ENCODE measurements at regions not wholly inside any gene's neighbourhood (a gene's known extent, or its start where the extent isn't known, plus 50 kb on each side); places are given as distances from the start of the nearest gene placed in this dataset.

DNA sequence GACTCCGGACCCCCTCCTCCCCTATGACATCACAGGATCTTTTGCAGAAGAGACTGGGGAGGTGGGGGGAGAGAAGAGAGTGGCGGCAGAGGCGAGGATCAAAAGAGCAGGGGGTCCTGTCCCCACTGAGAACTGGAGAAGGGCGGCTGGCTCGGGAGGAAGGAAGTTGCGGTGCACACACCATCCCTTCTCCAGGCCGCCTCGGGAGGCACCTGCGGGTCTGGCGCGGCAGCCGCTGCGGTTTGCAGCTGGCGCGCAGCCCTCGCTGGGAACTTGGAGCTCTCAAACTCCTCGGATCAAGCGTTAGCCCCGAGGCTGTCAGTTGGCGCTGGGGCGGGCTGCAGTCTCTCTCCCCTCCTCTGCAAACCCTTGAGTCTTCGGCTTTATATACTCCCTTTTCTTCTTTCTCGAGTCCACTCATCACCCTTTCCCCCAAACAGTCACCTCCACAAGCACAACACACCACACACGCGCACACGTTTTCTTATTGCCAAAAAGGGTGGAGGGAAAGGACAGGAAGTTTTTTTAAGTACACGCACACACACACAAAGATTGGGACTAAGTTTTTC is 180.7 kb downstream of the TBXT start:
- no peak for DNase-seq (ENCODE audit: low spot score)

GRCh38 chr6:165986311-165986913 is 181.2 kb downstream of the TBXT start:
- no peak for DNase-seq (ENCODE audit: low spot score)

- DNase-seq (ENCODE audit: low spot score): no peak
Observed at GRCh38 chr6:165985806-165986299, 181.8 kb downstream of the TBXT start.

DNA sequence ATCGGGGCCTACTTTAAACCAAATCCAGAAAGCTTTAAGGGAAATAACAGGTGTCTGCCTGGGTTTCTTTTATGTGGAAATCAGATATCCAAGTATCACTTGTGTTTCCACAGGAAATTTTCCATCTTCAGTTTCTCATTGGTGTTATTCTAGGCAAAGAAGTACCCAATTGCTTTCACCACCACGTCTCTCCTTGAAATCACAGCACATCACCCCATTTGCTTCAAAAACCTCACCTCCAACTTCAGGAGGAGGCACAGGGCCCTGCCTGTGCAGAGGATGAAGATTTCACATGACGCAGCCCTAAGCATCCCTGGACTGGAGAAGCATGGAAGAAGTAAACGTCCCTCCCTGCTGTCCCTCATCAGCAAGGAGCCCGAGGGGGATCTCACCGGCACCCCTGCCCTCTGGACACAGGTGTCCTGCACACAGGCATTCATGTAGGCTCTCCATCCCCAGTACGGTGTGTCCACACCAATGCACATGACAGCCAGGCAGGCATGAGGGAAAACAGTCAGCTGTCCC is 182.3 kb downstream of the TBXT start:
- no peak for DNase-seq (ENCODE audit: low spot score)

DNA sequence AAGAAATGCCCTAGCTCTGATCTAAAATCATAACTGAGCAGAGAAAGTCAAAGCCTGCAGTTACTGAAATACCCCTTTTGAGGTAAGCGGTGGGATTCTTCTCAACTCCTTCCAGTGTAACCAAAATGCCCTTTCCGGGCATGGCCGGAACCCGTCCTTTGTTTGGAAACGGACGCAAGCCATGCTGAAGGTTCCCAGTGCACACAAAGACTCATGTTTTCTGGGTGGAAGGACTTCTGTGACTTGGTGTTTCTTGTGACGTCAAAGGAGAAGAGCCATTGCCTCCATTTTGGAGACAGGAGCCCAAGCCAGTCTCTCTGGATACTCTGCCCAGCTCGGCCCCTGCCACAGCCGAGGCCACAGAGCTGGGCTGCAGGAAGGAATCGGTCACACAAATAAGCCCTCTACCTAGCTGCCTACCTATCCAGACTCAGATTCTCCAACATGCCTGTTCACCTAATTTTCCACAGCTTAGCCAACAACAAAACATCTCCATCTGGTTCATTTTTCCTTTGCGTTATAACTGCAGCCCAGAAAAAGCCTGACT is 182.8 kb downstream of the TBXT start:
- DNase-seq (ENCODE audit: low spot score): no peak

DNA sequence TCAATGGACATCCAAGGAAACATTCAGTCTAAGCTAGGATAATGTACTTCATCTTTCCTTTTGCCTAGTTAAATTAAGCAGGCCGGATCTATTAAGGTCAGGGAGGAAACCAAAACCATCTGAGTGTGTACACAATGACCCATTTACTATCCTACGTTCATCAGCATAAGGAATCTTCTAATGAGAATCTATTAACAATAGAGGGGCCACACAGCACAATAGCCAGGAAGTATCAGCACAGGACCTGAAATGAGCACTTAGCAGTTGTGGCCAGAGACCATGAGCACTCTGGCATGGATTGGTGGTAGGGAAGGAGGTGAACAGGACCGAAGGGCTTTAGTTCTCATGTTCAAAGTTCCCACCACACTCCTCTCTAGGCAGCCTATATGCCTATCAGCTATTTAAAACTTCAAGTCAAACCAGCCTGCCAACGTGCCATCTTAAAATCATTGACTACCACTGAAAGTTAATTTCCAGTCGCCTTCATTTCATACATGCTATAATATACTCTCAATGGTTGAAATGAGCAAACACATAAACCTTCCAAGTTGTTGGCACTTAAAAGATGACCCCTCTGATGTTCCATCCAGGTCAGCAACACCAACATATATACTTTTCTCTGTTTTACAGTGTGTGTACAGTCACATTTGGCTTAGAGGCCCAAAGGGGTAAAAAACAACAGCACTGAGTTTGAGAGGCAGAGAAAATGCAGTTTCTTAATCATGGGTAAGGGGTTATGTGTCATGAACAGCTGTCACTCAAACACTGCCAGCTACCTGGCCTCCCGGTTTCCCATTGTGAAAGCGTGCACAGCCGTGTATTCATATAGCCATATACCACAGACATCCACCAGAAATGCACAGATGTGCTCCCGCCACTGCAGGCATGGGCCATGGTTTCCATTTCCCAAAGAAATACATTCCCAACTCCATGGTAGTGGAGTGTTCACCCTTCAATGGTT is 184.3 kb downstream of the TBXT start:
- DNase-seq (ENCODE audit: low spot score): no peak

DNA sequence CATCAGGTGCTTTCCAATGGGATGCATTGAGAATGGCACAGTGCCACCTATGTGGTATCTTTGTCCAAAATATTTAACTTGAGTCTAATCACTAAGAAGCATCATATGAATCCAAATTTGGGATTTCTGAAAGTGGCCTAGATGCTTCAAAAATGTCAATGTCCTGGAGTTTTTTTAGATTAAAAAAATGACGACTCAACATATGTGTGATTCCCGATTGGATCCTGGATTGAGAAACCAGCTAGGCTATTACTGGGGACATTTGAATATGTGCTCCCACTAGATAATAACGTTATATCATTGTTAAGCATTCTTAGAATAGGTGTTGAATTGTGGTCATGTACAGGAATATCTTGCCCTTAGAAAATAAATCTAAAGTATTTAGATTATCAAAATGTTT is 189.2 kb downstream of the TBXT start:
- no peak for DNase-seq (ENCODE audit: low spot score)

GRCh38 chr6:165976684-165977083 is 191.0 kb downstream of the TBXT start:
- no peak for DNase-seq (ENCODE audit: low spot score)

- no peak for DNase-seq (ENCODE audit: low spot score)
Observed at GRCh38 chr6:165974817-165975216, 192.8 kb downstream of the TBXT start.

GRCh38 chr6:165973473-165973872 is 194.2 kb downstream of the TBXT start:
- no peak for DNase-seq (ENCODE audit: low spot score)

GRCh38 chr6:165972139-165972802 is 195.4 kb downstream of the TBXT start:
- DNase-seq (ENCODE audit: low spot score): no peak

GRCh38 chr6:165971202-165971601 is 196.4 kb downstream of the TBXT start:
- DNase-seq (ENCODE audit: low spot score): no peak

DNA sequence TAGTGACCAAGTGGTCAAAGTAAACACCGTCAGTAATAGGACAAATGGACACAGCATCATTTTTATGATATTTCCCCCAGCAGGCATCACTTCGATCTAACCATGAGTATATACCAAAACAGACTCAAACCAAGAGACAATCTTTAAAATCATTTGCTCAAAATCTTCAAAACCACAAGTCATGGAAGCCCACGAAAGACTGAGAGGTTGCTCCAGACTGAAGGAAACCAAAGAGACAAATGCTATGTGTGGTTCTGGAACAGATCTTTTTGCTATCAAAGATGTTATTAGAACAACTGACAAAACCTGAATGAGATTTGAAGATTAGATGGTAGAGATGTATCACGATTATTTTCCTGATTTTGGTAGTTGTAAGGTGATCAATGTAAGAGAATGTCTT is 197.7 kb downstream of the TBXT start:
- no peak for DNase-seq (ENCODE audit: low spot score)

GRCh38 chr6:165969184-165969583 is 198.5 kb downstream of the TBXT start:
- DNase-seq (ENCODE audit: low spot score): no peak

DNA sequence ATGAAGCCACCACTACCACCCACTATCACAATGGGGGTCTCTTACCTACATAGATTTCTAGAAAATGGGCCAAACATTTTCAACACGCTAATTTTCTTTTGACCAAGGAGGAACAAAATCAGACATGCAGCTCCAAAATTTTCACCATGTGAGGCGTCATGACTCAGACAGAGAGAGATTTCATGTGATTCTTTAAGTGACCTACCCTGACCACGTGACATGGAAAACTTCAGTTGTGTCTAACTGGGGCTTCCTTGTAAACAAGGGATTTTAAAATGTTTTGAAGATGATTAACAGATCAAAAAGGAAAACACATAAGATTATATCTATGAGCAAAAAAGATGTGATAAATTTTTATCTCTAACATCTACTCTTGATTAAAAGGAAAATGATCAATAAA is 199.2 kb downstream of the TBXT start:
- DNase-seq (ENCODE audit: low spot score): no peak

DNA sequence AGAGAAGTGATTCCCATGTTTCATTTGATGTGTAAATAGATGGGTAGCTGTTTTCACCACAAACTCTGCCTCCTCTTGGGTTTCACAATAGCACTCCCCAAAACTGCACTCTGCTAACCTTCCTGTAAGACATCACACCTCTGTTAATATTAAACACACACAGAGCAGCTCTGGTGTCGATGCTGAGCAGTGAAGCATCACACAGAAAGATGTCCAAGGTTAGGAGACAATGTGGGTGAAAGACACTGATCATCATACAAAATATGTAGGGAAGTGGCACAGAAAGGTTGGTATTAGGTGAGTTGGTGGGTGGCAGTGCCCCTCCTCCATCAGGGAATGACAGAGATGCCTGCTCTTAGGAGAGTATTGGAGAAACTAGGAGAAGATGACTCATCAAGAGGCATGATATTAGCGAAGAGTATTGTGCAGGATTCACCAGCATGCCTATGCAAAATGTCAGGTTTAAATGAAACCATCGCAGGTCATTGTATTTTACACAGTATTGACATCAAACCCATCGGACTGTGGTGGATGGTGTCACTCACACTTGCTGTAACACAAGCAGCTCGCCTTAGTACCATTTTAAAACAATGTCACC is 199.7 kb downstream of the TBXT start:
- no peak for DNase-seq (ENCODE audit: low spot score)

GRCh38 chr6:165963750-165964149 is 203.9 kb downstream of the TBXT start:
- no peak for DNase-seq (ENCODE audit: low spot score)

- no peak for DNase-seq (ENCODE audit: low spot score)
Observed at GRCh38 chr6:165962366-165962765, 205.3 kb downstream of the TBXT start.

- no peak for DNase-seq (ENCODE audit: low spot score)
Observed at GRCh38 chr6:165961233-165961632, 206.4 kb downstream of the TBXT start.

DNA sequence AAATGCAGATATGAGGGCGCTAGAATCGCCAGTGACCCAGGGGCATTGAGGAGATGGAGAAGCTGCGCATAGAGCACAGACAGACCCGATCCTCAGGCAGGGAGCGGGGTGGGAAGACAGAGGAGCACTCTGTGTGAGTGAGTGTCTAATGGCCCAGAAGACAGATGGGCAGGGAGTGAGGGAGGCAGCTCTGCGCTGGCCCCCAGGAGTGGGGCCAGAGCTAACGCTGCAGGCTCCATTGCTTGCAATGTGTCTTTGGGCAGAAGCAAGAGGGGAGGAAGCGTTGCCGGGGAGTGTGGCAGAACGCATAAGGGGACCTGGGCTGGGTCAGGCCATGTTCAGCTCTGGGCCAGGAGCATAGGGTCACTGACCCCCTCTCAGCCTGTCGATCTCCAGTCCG is 207.0 kb downstream of the TBXT start:
- DNase-seq (ENCODE audit: low spot score): no peak

- DNase-seq (ENCODE audit: low spot score): no peak
Observed at GRCh38 chr6:165959627-165960026, 208.0 kb downstream of the TBXT start.

DNA sequence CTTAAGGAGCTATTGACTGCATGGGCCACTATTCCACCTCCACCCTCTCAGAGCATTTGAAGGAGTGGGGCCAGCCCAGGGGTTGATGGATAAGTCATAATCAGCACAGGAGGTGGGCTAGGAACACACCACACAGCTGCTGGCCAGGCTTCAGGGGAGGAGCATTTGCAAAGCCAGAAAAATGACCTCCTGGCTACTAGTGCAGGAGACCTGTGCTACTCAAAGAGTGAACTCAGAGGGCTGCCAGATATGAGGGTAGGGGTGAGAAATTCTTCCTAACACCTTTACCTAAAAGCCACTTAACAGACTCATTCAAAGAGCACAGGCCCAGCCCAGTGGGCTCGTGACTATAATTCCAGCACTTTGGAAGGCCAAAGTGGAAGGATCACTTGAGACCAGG is 210.8 kb downstream of the TBXT start:
- DNase-seq (ENCODE audit: low spot score): no peak

Data from NAMALWA (cell line).